ENCODE measurements at regions not wholly inside any gene's neighbourhood (a gene's known extent, or its start where the extent isn't known, plus 50 kb on each side); places are given as distances from the start of the nearest gene placed in this dataset.

DNA sequence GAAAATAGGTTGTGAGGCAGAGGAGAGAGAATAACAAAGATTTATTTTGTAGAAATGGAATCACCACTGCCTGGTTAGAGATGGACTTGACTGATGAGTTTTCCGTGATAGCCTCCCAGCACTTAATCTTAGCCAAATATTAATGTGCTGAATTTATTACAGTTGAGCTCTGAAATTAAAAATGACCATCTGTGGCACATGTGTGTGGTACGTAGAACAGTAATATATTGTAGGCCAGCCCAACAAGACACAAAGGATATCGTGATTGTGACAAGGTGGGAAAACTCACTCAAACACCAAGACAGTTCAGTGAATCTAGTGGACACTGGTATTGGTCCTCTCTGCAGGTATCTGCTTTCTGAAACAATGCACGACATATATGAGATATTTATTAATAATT is 119.4 kb downstream of the HAO1 start:
- Histone ChIP-seq H3K79me2 (ENCODE audit: control insufficient read depth, insufficient read depth, low read length, poor library complexity) (no peaks in the 10 kb centered on the region), H2BK120ac (ENCODE audit: insufficient read depth, low read length, poor library complexity) (no peak overlapping the region), H3K4me3 (ENCODE audit: low read depth, low read length) (no peak overlapping the region), H3K79me1 (ENCODE audit: low read length) (no peaks in the 10 kb centered on the region), H3K4me2 (ENCODE audit: low read length) (no peak overlapping the region), H3K36me3 (ENCODE audit: control insufficient read depth in 1 of 2, insufficient read depth in 2 of 2, low read length in 2 of 2) (no peaks in the 10 kb centered on the region), H3K4me1 (ENCODE audit: control insufficient read depth in 1 of 2, insufficient read depth in 2 of 2, low read length in 2 of 2) (no peaks in the 10 kb centered on the region), H3K18ac (ENCODE audit: low read length) (no peak overlapping the region), H4K12ac (ENCODE audit: low read depth, low read length) (no peak overlapping the region), H2BK12ac (ENCODE audit: low read length) (no peak overlapping the region), H3K27me3 (ENCODE audit: insufficient read depth, low read length) (no peaks in the 10 kb centered on the region), H4K8ac (ENCODE audit: low read depth, low read length) (no peak overlapping the region), H3K23ac (ENCODE audit: low read length) (no peak overlapping the region), H3K9ac (ENCODE audit: low read length) (no peak overlapping the region), H4K91ac (ENCODE audit: low read depth, low read length) (no peak overlapping the region), H3K4ac (ENCODE audit: low read depth, low read length) (no peak overlapping the region), H2AFZ (ENCODE audit: insufficient read depth, low read length, poor library complexity) (no peak overlapping the region), H3K27ac (ENCODE audit: low read depth, low read length) (no peak overlapping the region), H2AK5ac (ENCODE audit: low read length) (no peak overlapping the region), H3K14ac (ENCODE audit: low read length) (no peak overlapping the region), H2BK5ac (ENCODE audit: low read depth, low read length, poor library complexity) (no peak overlapping the region), H3K9me3 (ENCODE audit: insufficient read depth, low read depth, low read length) (no peaks in the 10 kb centered on the region)
- WGBS (ENCODE audit: extremely low coverage, insufficient coverage, insufficient read length), result no CpG with 5 or more reads among the region's 4 CpGs
- no peak for DNase-seq

DNA sequence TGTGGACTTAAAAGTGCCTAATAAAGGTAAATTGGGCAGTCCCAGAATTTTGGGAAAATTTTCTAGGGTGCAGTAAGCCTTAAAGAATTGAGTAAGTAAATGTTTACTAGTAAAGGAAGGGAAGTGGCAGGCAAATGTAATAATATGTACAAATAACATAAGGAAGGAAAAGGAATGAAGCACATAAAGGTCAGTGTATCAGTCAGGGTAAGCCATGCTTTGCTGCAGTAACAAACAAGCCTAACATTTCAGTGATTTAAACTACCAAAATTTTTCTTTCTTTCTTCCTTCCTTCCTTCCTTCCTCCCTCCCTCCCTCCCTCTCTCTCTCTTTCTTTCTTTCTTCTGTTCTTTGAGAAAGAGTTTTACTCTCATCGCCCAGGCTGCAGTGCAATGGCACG is 117.5 kb downstream of the HAO1 start:
- H2AFZ ChIP-seq (ENCODE audit: insufficient read depth, low read length, poor library complexity), result no peak overlapping the region
- H3K4me3 ChIP-seq (ENCODE audit: low read depth, low read length), result no peak overlapping the region
- DNase-seq, result no peak
- H4K12ac ChIP-seq (ENCODE audit: low read depth, low read length), result no peak overlapping the region
- WGBS (ENCODE audit: extremely low coverage, insufficient coverage, insufficient read length), result no CpG with 5 or more reads among the region's 2 CpGs
- no peaks in the 10 kb centered on the region for H3K79me2 ChIP-seq (ENCODE audit: control insufficient read depth, insufficient read depth, low read length, poor library complexity)
- H4K91ac ChIP-seq (ENCODE audit: low read depth, low read length), result no peak overlapping the region
- no peak overlapping the region for H3K23ac ChIP-seq (ENCODE audit: low read length)
- no peaks in the 10 kb centered on the region for H3K79me1 ChIP-seq (ENCODE audit: low read length)
- no peak overlapping the region for H3K4me2 ChIP-seq (ENCODE audit: low read length)
- H3K14ac ChIP-seq (ENCODE audit: low read length), result no peak overlapping the region
- no peaks in the 10 kb centered on the region for H3K9me3 ChIP-seq (ENCODE audit: insufficient read depth, low read depth, low read length)
- H2BK120ac ChIP-seq (ENCODE audit: insufficient read depth, low read length, poor library complexity), result no peak overlapping the region
- H3K27ac ChIP-seq (ENCODE audit: low read depth, low read length), result no peak overlapping the region
- no peaks in the 10 kb centered on the region for H3K27me3 ChIP-seq (ENCODE audit: insufficient read depth, low read length)
- H4K8ac ChIP-seq (ENCODE audit: low read depth, low read length), result no peak overlapping the region
- no peak overlapping the region for H2BK12ac ChIP-seq (ENCODE audit: low read length)
- H2AK5ac ChIP-seq (ENCODE audit: low read length), result no peak overlapping the region
- H3K9ac ChIP-seq (ENCODE audit: low read length), result no peak overlapping the region
- H2BK5ac ChIP-seq (ENCODE audit: low read depth, low read length, poor library complexity), result no peak overlapping the region
- no peak overlapping the region for H3K4ac ChIP-seq (ENCODE audit: low read depth, low read length)
- no peaks in the 10 kb centered on the region for H3K36me3 ChIP-seq (ENCODE audit: control insufficient read depth in 1 of 2, insufficient read depth in 2 of 2, low read length in 2 of 2)
- no peaks in the 10 kb centered on the region for H3K4me1 ChIP-seq (ENCODE audit: control insufficient read depth in 1 of 2, insufficient read depth in 2 of 2, low read length in 2 of 2)
- H3K18ac ChIP-seq (ENCODE audit: low read length), result no peak overlapping the region

DNA sequence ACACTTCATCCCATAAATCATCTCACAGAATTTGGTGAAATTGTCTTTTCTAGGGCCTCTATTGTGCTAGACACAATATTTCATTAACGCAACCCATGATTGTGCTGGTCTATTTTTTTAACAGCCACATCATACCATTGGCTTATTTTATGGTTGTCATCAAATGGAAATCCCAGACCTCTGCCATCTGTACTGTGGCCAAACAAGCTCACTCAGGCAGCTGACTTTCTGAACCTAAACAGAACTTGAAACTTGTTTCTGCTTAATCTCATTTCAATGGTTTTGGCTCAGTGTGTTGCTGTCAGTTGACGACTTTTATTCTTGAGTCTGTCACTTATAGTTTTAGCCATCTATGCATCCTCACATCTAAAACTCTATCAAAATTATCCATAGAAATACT is 111.8 kb downstream of the HAO1 start:
- H3K27me3 ChIP-seq (ENCODE audit: insufficient read depth, low read length), result no peaks in the 10 kb centered on the region
- H2BK5ac ChIP-seq (ENCODE audit: low read depth, low read length, poor library complexity), result no peak overlapping the region
- no peak overlapping the region for H3K4me3 ChIP-seq (ENCODE audit: low read depth, low read length)
- no peak overlapping the region for H4K91ac ChIP-seq (ENCODE audit: low read depth, low read length)
- no peak overlapping the region for H2AFZ ChIP-seq (ENCODE audit: insufficient read depth, low read length, poor library complexity)
- WGBS (ENCODE audit: extremely low coverage, insufficient coverage, insufficient read length), result no CpG with 5 or more reads among the region's 2 CpGs
- no peaks in the 10 kb centered on the region for H3K79me1 ChIP-seq (ENCODE audit: low read length)
- no peak for DNase-seq
- no peak overlapping the region for H3K9ac ChIP-seq (ENCODE audit: low read length)
- H3K14ac ChIP-seq (ENCODE audit: low read length), result no peak overlapping the region
- no peak overlapping the region for H3K18ac ChIP-seq (ENCODE audit: low read length)
- H3K27ac ChIP-seq (ENCODE audit: low read depth, low read length), result no peak overlapping the region
- no peaks in the 10 kb centered on the region for H3K4me1 ChIP-seq (ENCODE audit: control insufficient read depth in 1 of 2, insufficient read depth in 2 of 2, low read length in 2 of 2)
- no peak overlapping the region for H4K8ac ChIP-seq (ENCODE audit: low read depth, low read length)
- H3K79me2 ChIP-seq (ENCODE audit: control insufficient read depth, insufficient read depth, low read length, poor library complexity), result no peaks in the 10 kb centered on the region
- H3K36me3 ChIP-seq (ENCODE audit: control insufficient read depth in 1 of 2, insufficient read depth in 2 of 2, low read length in 2 of 2), result no peaks in the 10 kb centered on the region
- H3K4me2 ChIP-seq (ENCODE audit: low read length), result no peak overlapping the region
- H3K23ac ChIP-seq (ENCODE audit: low read length), result no peak overlapping the region
- no peak overlapping the region for H3K4ac ChIP-seq (ENCODE audit: low read depth, low read length)
- no peak overlapping the region for H2BK12ac ChIP-seq (ENCODE audit: low read length)
- no peaks in the 10 kb centered on the region for H3K9me3 ChIP-seq (ENCODE audit: insufficient read depth, low read depth, low read length)
- no peak overlapping the region for H2AK5ac ChIP-seq (ENCODE audit: low read length)
- H2BK120ac ChIP-seq (ENCODE audit: insufficient read depth, low read length, poor library complexity), result no peak overlapping the region
- H4K12ac ChIP-seq (ENCODE audit: low read depth, low read length), result no peak overlapping the region

DNA sequence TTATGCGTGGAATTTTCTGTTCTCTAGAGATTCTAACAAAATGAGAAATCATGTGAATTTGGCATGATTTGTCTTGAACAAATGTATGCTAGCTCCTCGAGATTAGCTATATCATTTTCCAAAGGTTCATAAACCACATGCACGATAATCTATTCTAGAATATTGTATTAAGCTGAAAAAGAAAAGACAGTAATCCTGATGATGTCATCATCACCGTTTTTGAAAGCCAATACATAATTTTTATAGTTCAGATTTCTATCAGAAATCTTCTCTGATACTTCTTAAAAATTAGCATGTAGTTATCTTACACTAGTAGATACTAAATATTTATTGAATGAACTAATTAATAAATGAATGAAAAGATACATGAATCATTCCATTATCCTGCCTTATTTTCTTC is 111.2 kb downstream of the HAO1 start:
- no peak overlapping the region for H3K14ac ChIP-seq (ENCODE audit: low read length)
- H3K18ac ChIP-seq (ENCODE audit: low read length), result no peak overlapping the region
- H3K4me1 ChIP-seq (ENCODE audit: control insufficient read depth in 1 of 2, insufficient read depth in 2 of 2, low read length in 2 of 2), result no peaks in the 10 kb centered on the region
- H4K8ac ChIP-seq (ENCODE audit: low read depth, low read length), result no peak overlapping the region
- H2BK5ac ChIP-seq (ENCODE audit: low read depth, low read length, poor library complexity), result no peak overlapping the region
- H3K27ac ChIP-seq (ENCODE audit: low read depth, low read length), result no peak overlapping the region
- H3K4me3 ChIP-seq (ENCODE audit: low read depth, low read length), result no peak overlapping the region
- WGBS (ENCODE audit: extremely low coverage, insufficient coverage, insufficient read length), result no CpG with 5 or more reads among the region's 4 CpGs
- H3K4me2 ChIP-seq (ENCODE audit: low read length), result no peak overlapping the region
- no peak overlapping the region for H4K91ac ChIP-seq (ENCODE audit: low read depth, low read length)
- no peak overlapping the region for H4K12ac ChIP-seq (ENCODE audit: low read depth, low read length)
- no peaks in the 10 kb centered on the region for H3K79me2 ChIP-seq (ENCODE audit: control insufficient read depth, insufficient read depth, low read length, poor library complexity)
- H2AK5ac ChIP-seq (ENCODE audit: low read length), result no peak overlapping the region
- H3K9me3 ChIP-seq (ENCODE audit: insufficient read depth, low read depth, low read length), result no peaks in the 10 kb centered on the region
- no peak overlapping the region for H3K4ac ChIP-seq (ENCODE audit: low read depth, low read length)
- H2BK12ac ChIP-seq (ENCODE audit: low read length), result no peak overlapping the region
- H2AFZ ChIP-seq (ENCODE audit: insufficient read depth, low read length, poor library complexity), result no peak overlapping the region
- H2BK120ac ChIP-seq (ENCODE audit: insufficient read depth, low read length, poor library complexity), result no peak overlapping the region
- H3K79me1 ChIP-seq (ENCODE audit: low read length), result no peaks in the 10 kb centered on the region
- DNase-seq, result no peak
- no peak overlapping the region for H3K9ac ChIP-seq (ENCODE audit: low read length)
- H3K27me3 ChIP-seq (ENCODE audit: insufficient read depth, low read length), result no peaks in the 10 kb centered on the region
- H3K23ac ChIP-seq (ENCODE audit: low read length), result no peak overlapping the region
- H3K36me3 ChIP-seq (ENCODE audit: control insufficient read depth in 1 of 2, insufficient read depth in 2 of 2, low read length in 2 of 2), result no peaks in the 10 kb centered on the region

DNA sequence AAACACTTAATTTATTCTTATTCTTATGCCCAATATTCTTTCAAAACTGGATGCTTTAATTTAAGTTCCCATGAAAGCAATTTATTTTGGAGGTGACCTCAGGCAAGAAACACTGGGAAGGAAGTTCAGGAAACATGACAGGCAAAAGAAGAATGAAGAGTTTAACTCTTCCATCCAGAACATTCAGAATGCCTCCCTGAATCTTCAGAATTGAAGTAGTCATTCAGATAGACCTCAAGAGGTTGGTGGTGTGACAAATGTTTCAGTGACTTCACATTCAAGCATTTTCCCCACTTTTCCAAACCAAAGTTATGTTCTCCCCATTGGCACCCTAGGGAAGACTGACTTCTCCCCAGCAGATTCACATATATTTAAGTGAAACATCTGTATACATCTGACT is 110.5 kb downstream of the HAO1 start:
- no peak overlapping the region for H3K4me3 ChIP-seq (ENCODE audit: low read depth, low read length)
- no peaks in the 10 kb centered on the region for H3K27me3 ChIP-seq (ENCODE audit: insufficient read depth, low read length)
- H4K8ac ChIP-seq (ENCODE audit: low read depth, low read length), result no peak overlapping the region
- H3K9ac ChIP-seq (ENCODE audit: low read length), result no peak overlapping the region
- no peaks in the 10 kb centered on the region for H3K36me3 ChIP-seq (ENCODE audit: control insufficient read depth in 1 of 2, insufficient read depth in 2 of 2, low read length in 2 of 2)
- H3K4me1 ChIP-seq (ENCODE audit: control insufficient read depth in 1 of 2, insufficient read depth in 2 of 2, low read length in 2 of 2), result no peaks in the 10 kb centered on the region
- H2BK12ac ChIP-seq (ENCODE audit: low read length), result no peak overlapping the region
- H3K79me1 ChIP-seq (ENCODE audit: low read length), result no peaks in the 10 kb centered on the region
- H3K79me2 ChIP-seq (ENCODE audit: control insufficient read depth, insufficient read depth, low read length, poor library complexity), result no peaks in the 10 kb centered on the region
- H3K27ac ChIP-seq (ENCODE audit: low read depth, low read length), result no peak overlapping the region
- no peak overlapping the region for H3K23ac ChIP-seq (ENCODE audit: low read length)
- DNase-seq, result no peak
- no peak overlapping the region for H2AK5ac ChIP-seq (ENCODE audit: low read length)
- H2BK120ac ChIP-seq (ENCODE audit: insufficient read depth, low read length, poor library complexity), result no peak overlapping the region
- no peak overlapping the region for H2BK5ac ChIP-seq (ENCODE audit: low read depth, low read length, poor library complexity)
- no peak overlapping the region for H3K18ac ChIP-seq (ENCODE audit: low read length)
- no peak overlapping the region for H4K12ac ChIP-seq (ENCODE audit: low read depth, low read length)
- H3K4ac ChIP-seq (ENCODE audit: low read depth, low read length), result no peak overlapping the region
- no peak overlapping the region for H3K4me2 ChIP-seq (ENCODE audit: low read length)
- no peak overlapping the region for H4K91ac ChIP-seq (ENCODE audit: low read depth, low read length)
- H2AFZ ChIP-seq (ENCODE audit: insufficient read depth, low read length, poor library complexity), result no peak overlapping the region
- H3K14ac ChIP-seq (ENCODE audit: low read length), result no peak overlapping the region
- H3K9me3 ChIP-seq (ENCODE audit: insufficient read depth, low read depth, low read length), result no peaks in the 10 kb centered on the region

All from trophoblast cell (in vitro differentiated cells and primary cell).